SK-N-SH (cell line): ENCODE measurements at regions not wholly inside any gene's neighbourhood (a gene's known extent, or its start where the extent isn't known, plus 50 kb on each side); places are given as distances from the start of the nearest gene placed in this dataset.

Source experiments
- CTCF ChIA-PET: fragments of 300-600, 350-600 bp; formaldehyde crosslinking; extraction: SDS; loops from one replicate; lab custom pipeline; 2021; lab: Yijun Ruan, JAX
- POLR2A ChIA-PET: fragments of 350-600 bp; sonication (Branson Sonifier 250); formaldehyde crosslinking; extraction: SDS; loops from one replicate; lab custom pipeline; 2020; ENCODE audit warnings: antibody characterized with exemption, inconsistent platforms; lab: Yijun Ruan, JAX
- DNase-seq: peaks from one replicate; pipeline ENCODE4 v3.0.0; 2012
- H2AFZ ChIP-seq: fragments of 200-600 bp; sonication (generic); 2 replicates; pipeline ENCODE4 v1.8.1; 2016; ENCODE audit warnings: antibody characterized with exemption, mild to moderate bottlenecking, low read depth
- H3F3A ChIP-seq: fragments of 200-600 bp; sonication (generic); replicated peaks from 2 replicates; pipeline ENCODE3; 2016; ENCODE audit warnings: antibody characterized with exemption, mild to moderate bottlenecking; ENCODE audit not compliant: insufficient read depth
- H3K27ac ChIP-seq, 2 experiments: fragments of 200-500 bp in 1 of 2; fragments of 200-600 bp in 1 of 2; sonication (Bioruptor generic) in 1 of 2; sonication (generic), shearing (Covaris generic) in 1 of 2; 2 replicates each; pipeline versions ENCODE4 v1.5.1 to v1.6.1; 2014 to 2016; ENCODE audit warnings: low read depth in 2 of 2, inconsistent platforms in 1 of 2, low read length in 1 of 2, mild to moderate bottlenecking in 1 of 2, mixed read lengths in 1 of 2
- H3K27me3 ChIP-seq: fragments of 200-600 bp; sonication (generic), shearing (Covaris generic); 2 replicates; pipeline ENCODE4 v1.6.1; 2016; ENCODE audit warnings: mixed run types; ENCODE audit not compliant: insufficient read depth
- H3K36me3 ChIP-seq, 2 experiments: fragments of 200-500 bp in 1 of 2; fragments of 200-600 bp in 1 of 2; sonication (Bioruptor generic) in 1 of 2; sonication (generic) in 1 of 2; replicated peaks in 1 of 2; 2 replicates each; pipeline versions ENCODE3 to v1.5.1; 2014 to 2016; ENCODE audit warnings: low read length in 1 of 2, mild to moderate bottlenecking in 1 of 2; ENCODE audit not compliant: insufficient read depth in 2 of 2, control insufficient read depth in 1 of 2
- H3K4me1 ChIP-seq, 2 experiments: fragments of 200-500 bp in 1 of 2; fragments of 200-600 bp in 1 of 2; sonication (Bioruptor generic) in 1 of 2; sonication (generic), shearing (Covaris generic) in 1 of 2; 2 replicates each; pipeline versions ENCODE4 v1.5.1 to v1.6.1; 2014 to 2016; ENCODE audit warnings: low read depth in 1 of 2, low read length in 1 of 2, mixed run types in 1 of 2; ENCODE audit not compliant: insufficient read depth in 2 of 2, control insufficient read depth in 1 of 2
- H3K4me2 ChIP-seq: fragments of 200-600 bp; sonication (generic), shearing (Covaris generic); 2 replicates; pipeline ENCODE4 v1.6.1; 2017; ENCODE audit warnings: mixed run types
- H3K4me3 ChIP-seq, 2 experiments: fragments of 200-500 bp in 1 of 2; fragments of 200-600 bp in 1 of 2; sonication (Bioruptor generic) in 1 of 2; sonication (generic), shearing (Covaris generic) in 1 of 2; 2 replicates each; pipeline versions ENCODE4 v1.5.1 to v1.8.1; 2014 to 2016; ENCODE audit warnings: low read depth in 2 of 2, inconsistent platforms in 1 of 2, low read length in 1 of 2, mild to moderate bottlenecking in 1 of 2, mixed read lengths in 1 of 2, moderate library complexity in 1 of 2
- H3K79me2 ChIP-seq: fragments of 200-600 bp; sonication (generic); 2 replicates; pipeline ENCODE4 v1.8.1; 2017; ENCODE audit warnings: mild to moderate bottlenecking; ENCODE audit not compliant: insufficient read depth
- H3K9ac ChIP-seq: fragments of 200-600 bp; sonication (generic); 2 replicates; pipeline ENCODE4 v1.6.1; 2017; ENCODE audit warnings: mixed run types
- H3K9me2 ChIP-seq: fragments of 200-600 bp; sonication (generic); 2 replicates; pipeline ENCODE4 v1.6.1; 2017; ENCODE audit warnings: mixed run types
- H3K9me3 ChIP-seq: fragments of 200-600 bp; sonication (generic); 2 replicates; pipeline ENCODE4 v1.6.1; 2017; ENCODE audit warnings: mixed run types, mild to moderate bottlenecking, moderate library complexity
- H4K20me1 ChIP-seq: fragments of 200-600 bp; sonication (generic); 2 replicates; pipeline ENCODE4 v1.6.1; 2017; ENCODE audit warnings: mild to moderate bottlenecking, mixed run types; ENCODE audit not compliant: insufficient read depth
- ELF1 ChIP-seq: IDR thresholded peaks from 2 replicates; pipeline ENCODE4 v1.4.0; 2012
- FOXJ3 ChIP-seq: sonication (generic); formaldehyde crosslinking; IDR thresholded peaks from 2 replicates; pipeline ENCODE4 v1.5.1; 2020; ENCODE audit warnings: mild to moderate bottlenecking, missing genetic modification reagents
- FOXM1 ChIP-seq: IDR thresholded peaks from 2 replicates; pipeline ENCODE4 v1.4.0; 2012; ENCODE audit warnings: low read depth, mild to moderate bottlenecking
- GABPA ChIP-seq: IDR thresholded peaks from 2 replicates; pipeline ENCODE4 v1.4.0; 2012; ENCODE audit warnings: low read depth, mild to moderate bottlenecking
- JUND ChIP-seq: IDR thresholded peaks from 2 replicates; pipeline ENCODE4 v1.4.0; 2012
- MAX ChIP-seq: IDR thresholded peaks from 2 replicates; pipeline ENCODE4 v1.4.0; 2012; ENCODE audit warnings: low read depth
- MEF2A ChIP-seq: IDR thresholded peaks from 2 replicates; pipeline ENCODE4 v1.4.0; 2012; ENCODE audit warnings: low read depth, borderline replicate concordance
- MXI1 ChIP-seq: IDR thresholded peaks from 2 replicates; pipeline ENCODE4 v1.6.1; 2012; ENCODE audit warnings: mild to moderate bottlenecking, low read depth, low read length, improper control_type of control experiment
- NFIC ChIP-seq: IDR thresholded peaks from 2 replicates; pipeline ENCODE4 v1.4.0; 2012; ENCODE audit warnings: borderline replicate concordance
- NRF1 ChIP-seq: IDR thresholded peaks from 2 replicates; pipeline ENCODE4 v1.6.1; 2012; ENCODE audit warnings: low read depth, mild to moderate bottlenecking, low read length
- PBX3 ChIP-seq: IDR thresholded peaks from 2 replicates; pipeline ENCODE4; 2012
- POLR2AphosphoS5 ChIP-seq: IDR thresholded peaks from 2 replicates; pipeline ENCODE4 v1.6.1; 2012; ENCODE audit warnings: low read depth, low read length
- RAD21 ChIP-seq: IDR thresholded peaks from 2 replicates; pipeline ENCODE4 v1.6.1; 2012; ENCODE audit warnings: mild to moderate bottlenecking, low read length
- REST ChIP-seq: IDR thresholded peaks from 2 replicates; pipeline ENCODE4 v1.6.1; 2012; ENCODE audit warnings: mild to moderate bottlenecking, low read depth, low read length, moderate library complexity
- RFX5 ChIP-seq: IDR thresholded peaks from 2 replicates; pipeline ENCODE4 v1.6.1; 2012; ENCODE audit warnings: mild to moderate bottlenecking, improper control_type of control experiment, low read length
- RXRA ChIP-seq: IDR thresholded peaks from 2 replicates; pipeline ENCODE4 v1.4.0; 2012; ENCODE audit warnings: low read depth, mild to moderate bottlenecking, borderline replicate concordance
- SIN3A ChIP-seq: IDR thresholded peaks from 2 replicates; pipeline ENCODE4 v1.6.1; 2012; ENCODE audit warnings: low read depth, mild to moderate bottlenecking, low read length, moderate library complexity, borderline replicate concordance
- TEAD4 ChIP-seq: IDR thresholded peaks from 2 replicates; pipeline ENCODE4 v1.4.0; 2012; ENCODE audit warnings: mild to moderate bottlenecking, borderline replicate concordance; ENCODE audit not compliant: insufficient read depth
- USF2 ChIP-seq: fragments of 150-350 bp; IDR thresholded peaks from 2 replicates; pipeline ENCODE4 v1.6.1; 2017; ENCODE audit warnings: antibody characterized with exemption, low read length, low read depth, borderline replicate concordance
- WGBS: methylation state at CpG from one replicate; pipeline ENCODE4 v1.1.6; 2017; ENCODE audit warnings: low lambda C conversion rate; 5-methylcytosine and 5-hydroxymethylcytosine counted together

- Histone ChIP-seq H3K4me2 (no peak overlapping the region), H3F3A (no peaks in the 10 kb centered on the region), H3K9ac (no peak overlapping the region), H4K20me1 (no peaks in the 10 kb centered on the region), H3K27ac (no peak overlapping the region), H3K4me3 (no peak overlapping the region), H3K9me3 (no peaks in the 10 kb centered on the region), H2AFZ (no peak overlapping the region), H3K4me1 (no peaks in the 10 kb centered on the region; a peak in 2 of 4 replicates), H3K79me2 (no peaks in the 10 kb centered on the region), H3K27me3 (no peaks in the 10 kb centered on the region), H3K9me2 (no peaks in the 10 kb centered on the region), H3K36me3 (no peaks in the 10 kb centered on the region)
- ChIA-PET POLR2A (no interaction called here), CTCF (interaction anchor here (1.0 to 1.2 kb wide), 2 partner anchors 47 to 154 kb away, joined by 3 to 6 read pairs; no protein-coding TSS in a partner anchor)
- no peak for TF ChIP-seq MEF2A
- TF ChIP-seq SIN3A, result no peak
- no peak for TF ChIP-seq NRF1
- TF ChIP-seq FOXJ3 (CRISPR knock-in tag), result no peak
- TF ChIP-seq GABPA, result no peak
- TF ChIP-seq RAD21, result no peak
- no peak for DNase-seq
- 42% methylated on average over 1 of the region's 1 CpG for WGBS
Observed at GRCh38 chr9:82757924-82758323, 305.0 kb downstream of the RASEF start.

GRCh38 chr9:82761027-82761426 lies 301.9 kb downstream of the RASEF start:
- Histone ChIP-seq H3K4me2 (no peak overlapping the region), H3K27me3 (no peaks in the 10 kb centered on the region), H2AFZ (no peak overlapping the region), H3K9me3 (no peaks in the 10 kb centered on the region), H3K4me1 (peaks cover 0 to 5% of the 10 kb centered on the region in 2 experiments; a peak in 2 of 4 replicates), H3K27ac (no peak overlapping the region), H4K20me1 (no peaks in the 10 kb centered on the region)
- ChIA-PET POLR2A (no interaction called here), CTCF (no interaction called here)
- WGBS, result 38% methylated on average over 1 of the region's 1 CpG
- no peak for TF ChIP-seq ELF1
- no peak for TF ChIP-seq PBX3
- TF ChIP-seq RXRA, result no peak
- no peak for TF ChIP-seq REST
- TF ChIP-seq NFIC, result no peak
- no peak for TF ChIP-seq POLR2AphosphoS5
- TF ChIP-seq GABPA, result no peak
- no peak for TF ChIP-seq JUND
- TF ChIP-seq USF2, result no peak
- no peak for TF ChIP-seq MAX
- TF ChIP-seq TEAD4, result no peak
- no peak for TF ChIP-seq FOXJ3 (CRISPR knock-in tag)
- TF ChIP-seq RFX5, result no peak
- no peak for TF ChIP-seq FOXM1
- TF ChIP-seq MXI1, result no peak
- TF ChIP-seq MEF2A, result no peak
- TF ChIP-seq, all 33 proteins: peak for 0
- Histone ChIP-seq H3F3A (no peaks in the 10 kb centered on the region), H3K4me3 (no peak overlapping the region), H3K9me2 (no peaks in the 10 kb centered on the region), H3K9ac (no peak overlapping the region), H3K79me2 (no peaks in the 10 kb centered on the region), H3K36me3 (no peaks in the 10 kb centered on the region)
- DNase-seq, result peak; percentile 7
